CD14-positive monocyte (primary cell): ENCODE measurements at regions not wholly inside any gene's neighbourhood (a gene's known extent, or its start where the extent isn't known, plus 50 kb on each side); places are given as distances from the start of the nearest gene placed in this dataset.

Experiments used
- DNase-seq, 3 donors: peaks; one replicate each; pipeline ENCODE4 v3.0.0-alpha.2; 2011 to 2022
- H2AFZ ChIP-seq: 2 replicates; pipeline ENCODE4 v1.6.0; 2012; ENCODE audit warnings: mild to moderate bottlenecking, low read depth, low read length, inconsistent platforms; ENCODE audit not compliant: insufficient read depth, poor library complexity, severe bottlenecking
- H3K27ac ChIP-seq, 2 donors: 1 replicate in 1 of 2; 2 replicates in 1 of 2; pipeline ENCODE4 v1.5.1; 2012 to 2013; ENCODE audit warnings: low read length in 2 of 2, control low read depth in 1 of 2, inconsistent platforms in 1 of 2, low read depth in 1 of 2, mild to moderate bottlenecking in 1 of 2
- H3K27me3 ChIP-seq, 2 donors: one replicate each; pipeline versions ENCODE4 v1.6.0 to v1.6.1; 2011 to 2013; ENCODE audit warnings: low read length in 2 of 2; ENCODE audit not compliant: control insufficient read depth in 2 of 2, insufficient read depth in 2 of 2
- H3K36me3 ChIP-seq, 2 donors: replicated peaks in 1 of 2; 1 replicate in 1 of 2; 2 replicates in 1 of 2; pipeline versions ENCODE4 v1.5.1 to v1.6.1; 2012 to 2013; ENCODE audit warnings: low read length in 2 of 2, control low read depth in 1 of 2, inconsistent platforms in 1 of 2, mild to moderate bottlenecking in 1 of 2; ENCODE audit not compliant: insufficient read depth in 2 of 2, control insufficient read depth in 1 of 2
- H3K4me1 ChIP-seq, 2 donors: 1 replicate in 1 of 2; 2 replicates in 1 of 2; pipeline versions ENCODE4 v1.5.1 to v1.6.1; 2012 to 2013; ENCODE audit warnings: low read length in 2 of 2, control low read depth in 1 of 2, inconsistent platforms in 1 of 2, mild to moderate bottlenecking in 1 of 2, moderate library complexity in 1 of 2; ENCODE audit not compliant: insufficient read depth in 2 of 2, control insufficient read depth in 1 of 2
- H3K4me2 ChIP-seq: replicated peaks from 2 replicates; pipeline ENCODE3; 2012; ENCODE audit warnings: low read length, moderate library complexity, mild to moderate bottlenecking; ENCODE audit not compliant: poor library complexity, severe bottlenecking; ENCODE audit errors: extremely low read depth
- H3K4me3 ChIP-seq, 3 experiments: fragments of 200-600 bp in 1 of 3; sonication (generic) in 1 of 3; replicated peaks in 1 of 3; 1 replicate in 2 of 3; 2 replicates in 1 of 3; pipeline ENCODE4 v1.5.1; 2011 to 2013; ENCODE audit warnings: low read length in 3 of 3, mild to moderate bottlenecking in 3 of 3, control low read depth in 2 of 3, low read depth in 2 of 3, inconsistent platforms in 1 of 3, moderate library complexity in 1 of 3
- H3K79me2 ChIP-seq: 2 replicates; pipeline ENCODE4 v1.6.0; 2012; ENCODE audit warnings: mild to moderate bottlenecking, control low read depth, inconsistent platforms, low read length, moderate library complexity; ENCODE audit not compliant: insufficient read depth
- H3K9ac ChIP-seq: 2 replicates; pipeline ENCODE4 v1.6.0; 2017; ENCODE audit warnings: low read length, mild to moderate bottlenecking; ENCODE audit not compliant: insufficient read depth, poor library complexity, severe bottlenecking
- H3K9me3 ChIP-seq, 2 donors: replicated peaks in 1 of 2; 1 replicate in 1 of 2; 2 replicates in 1 of 2; pipeline versions ENCODE4 v1.5.1 to v1.6.1; 2012 to 2013; ENCODE audit warnings: low read length in 2 of 2, control low read depth in 1 of 2; ENCODE audit not compliant: control insufficient read depth in 1 of 2, insufficient read depth in 1 of 2
- H4K20me1 ChIP-seq: 2 replicates; pipeline ENCODE4 v1.6.0; 2012; ENCODE audit warnings: mild to moderate bottlenecking, low read length, control low read depth, moderate library complexity; ENCODE audit not compliant: insufficient read depth
- H3K27ac Mint-ChIP-seq, 7 donors: one replicate each; pipeline ENCODE4 v1.8.0; 2020; ENCODE audit warnings: mild to moderate bottlenecking in 7 of 7, mixed read lengths in 7 of 7, moderate library complexity in 6 of 7, inconsistent platforms in 2 of 7
- H3K27me3 Mint-ChIP-seq, 3 donors: one replicate each; pipeline ENCODE4 v1.8.0; 2021 to 2022; ENCODE audit warnings: low read depth in 3 of 3, mild to moderate bottlenecking in 3 of 3, mixed read lengths in 3 of 3, moderate library complexity in 3 of 3, inconsistent platforms in 1 of 3
- H3K36me3 Mint-ChIP-seq, 2 donors: one replicate each; pipeline ENCODE4 v1.8.0; 2020; ENCODE audit warnings: mixed read lengths in 2 of 2, inconsistent platforms in 1 of 2, mild to moderate bottlenecking in 1 of 2
- H3K4me1 Mint-ChIP-seq: one replicate; pipeline ENCODE4 v1.8.0; 2020; ENCODE audit warnings: mild to moderate bottlenecking, mixed read lengths
- H3K4me3 Mint-ChIP-seq, 2 donors: one replicate each; pipeline ENCODE4 v1.8.0; 2020; ENCODE audit warnings: mild to moderate bottlenecking in 2 of 2, mixed read lengths in 2 of 2, moderate library complexity in 1 of 2
- H3K9me3 Mint-ChIP-seq, 7 donors: one replicate each; pipeline ENCODE4 v1.8.0; 2020 to 2022; ENCODE audit warnings: mixed read lengths in 7 of 7, mild to moderate bottlenecking in 6 of 7, moderate library complexity in 6 of 7, inconsistent platforms in 2 of 7
- WGBS: methylation state at CpG from one replicate; pipeline ENCODE4 v1.1.5; 2013; ENCODE audit warnings: missing lambda C conversion rate; ENCODE audit not compliant: insufficient coverage; 5-methylcytosine and 5-hydroxymethylcytosine counted together
- intact Hi-C, 2 donors: fragments of 100-400 bp; cut with micrococcal nuclease; formaldehyde crosslinking; loops; one replicate each; pipeline versions ENCODE4 v1.15.0 to v1.15.1; 2023
- TF ChIP-seq, protein P1 (sequence below): fragments of 200-600 bp; IDR thresholded peaks from one replicate; pipeline ENCODE4 v1.8.0; 2022; ENCODE audit warnings: antibody characterized with exemption, mild to moderate bottlenecking

DNA sequence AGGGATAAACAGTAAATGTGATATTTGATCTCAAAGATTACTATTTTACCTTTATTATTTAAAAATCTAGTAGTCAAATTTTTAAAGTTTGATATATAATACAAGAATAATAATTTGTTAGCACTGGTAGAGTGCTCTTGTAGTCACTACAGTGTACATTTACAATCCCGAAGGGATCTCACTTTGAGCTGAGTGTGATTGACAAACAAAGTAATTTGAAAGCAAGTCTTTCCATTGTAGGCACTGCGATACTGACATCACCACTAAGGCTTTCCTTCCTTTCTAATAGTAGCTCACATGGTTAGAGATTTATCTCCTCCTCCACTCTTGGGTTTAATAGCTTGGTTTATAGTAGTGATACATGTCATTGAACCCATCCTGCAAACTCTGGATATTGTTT lies 280.6 kb downstream of the PARM1 start:
- Histone ChIP-seq H3K4me1 (no peaks in the 10 kb centered on the region), H3K4me2 (no peak overlapping the region), H2AFZ (no peak overlapping the region), H3K4me3 (no peak overlapping the region), H3K36me3 (no peaks in the 10 kb centered on the region), H3K9ac (no peak overlapping the region), H3K79me2 (no peaks in the 10 kb centered on the region), H3K9me3 (no peaks in the 10 kb centered on the region), H3K27ac (no peak overlapping the region), H4K20me1 (no peaks in the 10 kb centered on the region), H3K27me3 (no peaks in the 10 kb centered on the region)
- Mint-ChIP-seq H3K4me3 (no peak overlapping the region), H3K27me3 (peaks cover 0 to 3% (median 1%) of the 10 kb centered on the region in 3 donors), H3K4me1 (no peaks in the 10 kb centered on the region), H3K9me3 (peaks cover 0 to 16% (median 5%) of the 10 kb centered on the region in 7 donors), H3K27ac (no peak overlapping the region), H3K36me3 (no peaks in the 10 kb centered on the region)
- TF ChIP-seq, protein P1, sequence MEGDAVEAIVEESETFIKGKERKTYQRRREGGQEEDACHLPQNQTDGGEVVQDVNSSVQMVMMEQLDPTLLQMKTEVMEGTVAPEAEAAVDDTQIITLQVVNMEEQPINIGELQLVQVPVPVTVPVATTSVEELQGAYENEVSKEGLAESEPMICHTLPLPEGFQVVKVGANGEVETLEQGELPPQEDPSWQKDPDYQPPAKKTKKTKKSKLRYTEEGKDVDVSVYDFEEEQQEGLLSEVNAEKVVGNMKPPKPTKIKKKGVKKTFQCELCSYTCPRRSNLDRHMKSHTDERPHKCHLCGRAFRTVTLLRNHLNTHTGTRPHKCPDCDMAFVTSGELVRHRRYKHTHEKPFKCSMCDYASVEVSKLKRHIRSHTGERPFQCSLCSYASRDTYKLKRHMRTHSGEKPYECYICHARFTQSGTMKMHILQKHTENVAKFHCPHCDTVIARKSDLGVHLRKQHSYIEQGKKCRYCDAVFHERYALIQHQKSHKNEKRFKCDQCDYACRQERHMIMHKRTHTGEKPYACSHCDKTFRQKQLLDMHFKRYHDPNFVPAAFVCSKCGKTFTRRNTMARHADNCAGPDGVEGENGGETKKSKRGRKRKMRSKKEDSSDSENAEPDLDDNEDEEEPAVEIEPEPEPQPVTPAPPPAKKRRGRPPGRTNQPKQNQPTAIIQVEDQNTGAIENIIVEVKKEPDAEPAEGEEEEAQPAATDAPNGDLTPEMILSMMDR, result no peak
- DNase-seq, result no peak
- WGBS, result no CpG with 5 or more reads among the region's 2 CpGs
- intact Hi-C loops, result no loop called here

DNA sequence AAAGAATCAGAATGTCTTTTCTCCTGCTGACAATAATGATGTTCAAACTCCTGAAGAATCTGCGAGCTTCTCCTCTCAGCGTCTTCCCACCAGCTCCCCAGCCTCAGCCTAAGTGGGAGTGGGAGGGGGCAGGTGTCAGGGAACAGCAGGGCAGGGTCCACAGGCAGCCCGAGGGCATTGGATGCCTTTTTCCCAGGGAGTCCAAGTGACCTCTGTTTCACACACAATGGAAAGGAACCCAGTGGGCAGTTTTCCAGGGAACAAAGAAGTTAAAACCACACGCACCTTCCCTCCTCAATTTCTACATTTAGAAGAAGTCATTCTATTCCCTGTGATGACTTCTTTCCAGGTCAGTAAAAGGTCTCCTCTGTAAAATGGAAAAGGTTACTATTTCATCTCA lies 278.5 kb downstream of the PARM1 start:
- Histone ChIP-seq H3K36me3 (no peaks in the 10 kb centered on the region), H2AFZ (no peak overlapping the region), H3K9ac (no peak overlapping the region), H3K9me3 (no peaks in the 10 kb centered on the region), H3K4me2 (no peak overlapping the region), H3K79me2 (no peaks in the 10 kb centered on the region), H3K4me1 (no peaks in the 10 kb centered on the region), H3K4me3 (no peak overlapping the region), H3K27ac (no peak overlapping the region), H3K27me3 (no peaks in the 10 kb centered on the region), H4K20me1 (no peaks in the 10 kb centered on the region)
- Mint-ChIP-seq H3K4me1 (no peaks in the 10 kb centered on the region), H3K9me3 (peaks cover 0 to 10% (median 5%) of the 10 kb centered on the region in 7 donors), H3K4me3 (no peak overlapping the region), H3K27ac (no peak overlapping the region), H3K27me3 (peaks cover 0 to 1% (median 1%) of the 10 kb centered on the region in 3 donors), H3K36me3 (no peaks in the 10 kb centered on the region)
- no CpG with 5 or more reads among the region's 4 CpGs for WGBS
- intact Hi-C loops, result no loop called here
- no peak for DNase-seq
- TF ChIP-seq, protein P1, result no peak
